ENCODE measurements at regions not wholly inside any gene's neighbourhood (a gene's known extent, or its start where the extent isn't known, plus 50 kb on each side); places are given as distances from the start of the nearest gene placed in this dataset.

- peak overlapping the region; percentile 49 for H3K4me2 ChIP-seq (ENCODE audit: low read length)
- TF ChIP-seq CTCF (IDR thresholded peaks at IDR 0.05; ENCODE audit: low read depth, low read length) (no peak), EZH2phosphoT487 (IDR thresholded peaks at IDR 0.05; ENCODE audit: low read depth) (no peak)
- no peaks in the 10 kb centered on the region for H3K36me3 ChIP-seq (replicated peaks; ENCODE audit: low read depth, low read length)
- H3K27me3 ChIP-seq (ENCODE audit: low read depth, low read length) = no peaks in the 10 kb centered on the region
- no peak overlapping the region for H3K4me3 ChIP-seq (ENCODE audit: low read length)
- H3K79me2 ChIP-seq (ENCODE audit: low read length) = no peaks in the 10 kb centered on the region
- H3K9ac ChIP-seq (ENCODE audit: low read length) = no peak overlapping the region; the same call in 1 of the 2 replicates
- no peaks in the 10 kb centered on the region for H3K9me3 ChIP-seq (ENCODE audit: insufficient read depth, low read length)
- peak overlapping the region; percentile 79; the same call in 1 of the 2 replicates for H2AFZ ChIP-seq (ENCODE audit: low read depth, low read length)
- no peak overlapping the region for H3K27ac ChIP-seq (ENCODE audit: low read length)
- H4K20me1 ChIP-seq (ENCODE audit: insufficient read depth, low read length) = no peaks in the 10 kb centered on the region
- peaks cover 22% of the 10 kb centered on the region for H3K4me1 ChIP-seq (ENCODE audit: low read length)
These were observed 72.8 kb upstream of the ATF7IP2 start for GRCh38 chr16:10312784-10313724.

GRCh38 chr16:10314317-10314716 is 71.5 kb upstream of the ATF7IP2 start:
- Histone ChIP-seq H3K9me3 (ENCODE audit: insufficient read depth, low read length) (no peaks in the 10 kb centered on the region), H3K27me3 (ENCODE audit: low read depth, low read length) (no peaks in the 10 kb centered on the region), H2AFZ (ENCODE audit: low read depth, low read length) (no peak overlapping the region), H3K4me3 (ENCODE audit: low read length) (no peak overlapping the region), H3K27ac (ENCODE audit: low read length) (no peak overlapping the region), H3K9ac (ENCODE audit: low read length) (no peak overlapping the region), H3K36me3 (replicated peaks; ENCODE audit: low read depth, low read length) (no peaks in the 10 kb centered on the region), H3K79me2 (ENCODE audit: low read length) (no peaks in the 10 kb centered on the region), H3K4me2 (ENCODE audit: low read length) (no peak overlapping the region), H3K4me1 (ENCODE audit: low read length) (peaks cover 22% of the 10 kb centered on the region), H4K20me1 (ENCODE audit: insufficient read depth, low read length) (no peaks in the 10 kb centered on the region)
- no peak for TF ChIP-seq CTCF (IDR thresholded peaks at IDR 0.05; ENCODE audit: low read depth, low read length)
- TF ChIP-seq EZH2phosphoT487 (IDR thresholded peaks at IDR 0.05; ENCODE audit: low read depth) = no peak

GRCh38 chr16:10314811-10315210 is 71.0 kb upstream of the ATF7IP2 start:
- H3K4me1 ChIP-seq (ENCODE audit: low read length) = peaks cover 22% of the 10 kb centered on the region
- H3K4me2 ChIP-seq (ENCODE audit: low read length) = no peak overlapping the region
- H3K4me3 ChIP-seq (ENCODE audit: low read length) = no peak overlapping the region
- H3K27me3 ChIP-seq (ENCODE audit: low read depth, low read length) = no peaks in the 10 kb centered on the region
- H3K36me3 ChIP-seq (replicated peaks; ENCODE audit: low read depth, low read length) = no peaks in the 10 kb centered on the region
- no peak overlapping the region for H2AFZ ChIP-seq (ENCODE audit: low read depth, low read length)
- no peak overlapping the region for H3K27ac ChIP-seq (ENCODE audit: low read length)
- no peak overlapping the region for H3K9ac ChIP-seq (ENCODE audit: low read length)
- H3K9me3 ChIP-seq (ENCODE audit: insufficient read depth, low read length) = no peaks in the 10 kb centered on the region
- TF ChIP-seq CTCF (IDR thresholded peaks at IDR 0.05; ENCODE audit: low read depth, low read length) (peak; percentile 65), EZH2phosphoT487 (IDR thresholded peaks at IDR 0.05; ENCODE audit: low read depth) (no peak)
- H4K20me1 ChIP-seq (ENCODE audit: insufficient read depth, low read length) = no peaks in the 10 kb centered on the region
- no peaks in the 10 kb centered on the region for H3K79me2 ChIP-seq (ENCODE audit: low read length)

DNA sequence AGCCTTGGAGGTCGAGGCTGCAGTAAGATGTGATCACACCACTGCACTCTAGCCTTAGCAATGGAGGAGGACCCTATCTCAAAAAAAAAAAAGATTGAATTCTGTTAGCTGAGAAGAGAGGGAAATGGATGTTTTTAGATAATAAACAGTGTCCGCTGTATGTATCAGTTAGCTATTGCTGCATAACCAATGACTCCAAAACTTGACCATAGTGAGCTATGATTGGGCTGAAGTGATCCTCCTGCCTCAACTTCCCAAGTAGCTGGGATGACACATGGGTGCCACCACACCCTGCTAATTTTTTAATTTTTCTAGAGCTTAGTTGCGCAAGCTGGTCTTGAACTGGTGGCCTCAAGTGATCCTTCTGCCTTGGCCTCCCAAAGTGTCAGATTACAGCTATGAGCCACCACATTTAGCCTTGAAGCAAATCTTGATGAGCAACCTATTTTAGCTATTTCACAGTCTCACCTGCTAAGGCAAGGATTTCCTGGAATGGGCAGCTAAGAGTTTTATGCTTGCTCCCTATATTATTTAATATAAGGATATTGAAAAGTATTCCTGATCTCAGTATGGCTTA is 68.3 kb upstream of the ATF7IP2 start:
- H3K4me2 ChIP-seq (ENCODE audit: low read length) = no peak overlapping the region
- no peak overlapping the region for H3K27ac ChIP-seq (ENCODE audit: low read length)
- no peaks in the 10 kb centered on the region for H3K9me3 ChIP-seq (ENCODE audit: insufficient read depth, low read length)
- H3K4me3 ChIP-seq (ENCODE audit: low read length) = no peak overlapping the region
- no peaks in the 10 kb centered on the region for H3K36me3 ChIP-seq (replicated peaks; ENCODE audit: low read depth, low read length)
- no peaks in the 10 kb centered on the region for H4K20me1 ChIP-seq (ENCODE audit: insufficient read depth, low read length)
- no peaks in the 10 kb centered on the region for H3K27me3 ChIP-seq (ENCODE audit: low read depth, low read length)
- no peaks in the 10 kb centered on the region for H3K79me2 ChIP-seq (ENCODE audit: low read length)
- no peak overlapping the region for H2AFZ ChIP-seq (ENCODE audit: low read depth, low read length)
- H3K4me1 ChIP-seq (ENCODE audit: low read length) = peaks cover 15% of the 10 kb centered on the region
- no peak for TF ChIP-seq CTCF (IDR thresholded peaks at IDR 0.05; ENCODE audit: low read depth, low read length)
- no peak for TF ChIP-seq EZH2phosphoT487 (IDR thresholded peaks at IDR 0.05; ENCODE audit: low read depth)
- H3K9ac ChIP-seq (ENCODE audit: low read length) = no peak overlapping the region
